CD4-positive, alpha-beta T cell treated with Interleukin-10 for 1 hour (primary cell): ENCODE measurements at regions not wholly inside any gene's neighbourhood (a gene's known extent, or its start where the extent isn't known, plus 50 kb on each side); places are given as distances from the start of the nearest gene placed in this dataset.
"Not testable (repeated sequence)": the region's sequence is repeated elsewhere in the genome, so short reads cannot be mapped to it uniquely, and the experiment has no call there.

Experiments
- DNase-seq: peaks from one replicate; pipeline ENCODE4 v3.0.0-alpha.2; 2020

DNA sequence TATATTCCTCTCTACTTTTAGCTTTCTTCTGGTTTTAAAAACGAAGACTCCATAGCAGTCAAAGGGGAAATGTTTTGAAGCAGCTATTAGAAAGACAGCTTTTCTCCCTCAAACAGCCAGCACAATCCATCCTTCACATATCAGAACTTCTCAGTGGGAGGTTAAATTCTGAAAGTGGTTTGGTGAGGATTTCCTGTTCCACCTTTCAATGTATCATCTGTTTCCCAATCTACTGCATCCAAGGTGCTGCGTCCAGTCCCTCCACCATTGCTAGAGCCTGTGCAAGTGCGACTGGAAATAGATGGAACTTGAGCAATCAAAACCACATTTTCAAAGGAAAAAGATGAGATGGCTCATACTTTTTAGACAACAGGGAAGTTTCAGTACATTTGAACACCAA is 508.3 kb upstream of the ARID1B start:
- DNase-seq, result no peak

DNA sequence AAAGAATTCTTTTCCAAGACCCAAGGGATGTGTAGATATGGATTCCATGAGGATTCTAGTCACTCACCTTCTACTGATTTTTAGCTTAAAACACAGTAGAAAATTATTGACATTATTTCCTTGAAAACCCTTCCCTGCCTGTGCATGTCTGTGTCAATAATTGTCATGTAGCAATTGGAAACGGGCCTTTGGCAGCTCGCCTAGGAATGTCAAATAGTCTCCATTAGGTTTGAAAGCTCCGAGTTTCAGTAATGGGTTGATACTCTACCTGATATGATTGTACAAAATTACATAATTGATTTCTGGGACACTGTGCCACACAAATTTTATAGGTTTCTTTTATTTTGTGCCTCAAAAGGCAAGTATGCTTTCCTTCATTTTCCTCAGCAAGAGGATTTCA is 515.2 kb upstream of the ARID1B start:
- no peak for DNase-seq

DNA sequence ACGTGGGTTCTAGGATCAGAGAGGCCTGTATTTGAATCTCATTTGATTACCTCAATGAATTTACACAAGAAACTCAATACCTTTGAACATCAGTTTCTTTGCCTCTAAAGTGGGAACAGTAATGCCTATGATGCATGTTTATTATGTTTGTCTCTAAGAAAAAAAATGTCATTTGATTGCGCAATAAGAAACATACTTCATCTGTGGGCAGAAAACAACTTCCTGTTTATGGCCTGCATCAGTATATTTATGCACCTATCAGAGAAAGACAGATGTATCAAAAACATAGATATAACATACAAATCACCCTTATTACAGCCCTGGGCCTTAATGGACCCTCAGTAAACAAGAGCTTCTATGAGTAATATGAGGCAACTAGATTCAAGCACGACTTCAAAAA is 516.4 kb upstream of the ARID1B start:
- DNase-seq, result no peak

DNA sequence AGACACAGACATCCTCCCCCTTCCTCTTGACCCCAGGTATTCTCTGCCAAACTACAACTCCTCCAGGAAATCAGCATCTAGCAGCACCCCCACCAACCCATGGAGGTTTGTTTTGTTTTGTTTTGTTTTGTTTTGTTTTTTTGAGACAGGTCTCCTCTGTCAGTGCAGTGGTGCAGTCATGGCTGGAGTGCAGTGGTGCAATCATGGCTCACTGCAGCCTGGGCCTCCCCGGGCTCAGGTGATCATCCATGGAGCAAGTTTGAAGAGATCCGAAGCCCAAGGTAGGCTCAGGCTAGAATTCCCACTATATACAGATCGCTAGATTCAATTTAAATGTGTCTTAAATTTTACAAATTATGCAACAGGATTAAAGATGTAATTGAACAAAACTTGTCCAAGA is 518.2 kb upstream of the ARID1B start:
- no peak for DNase-seq

DNA sequence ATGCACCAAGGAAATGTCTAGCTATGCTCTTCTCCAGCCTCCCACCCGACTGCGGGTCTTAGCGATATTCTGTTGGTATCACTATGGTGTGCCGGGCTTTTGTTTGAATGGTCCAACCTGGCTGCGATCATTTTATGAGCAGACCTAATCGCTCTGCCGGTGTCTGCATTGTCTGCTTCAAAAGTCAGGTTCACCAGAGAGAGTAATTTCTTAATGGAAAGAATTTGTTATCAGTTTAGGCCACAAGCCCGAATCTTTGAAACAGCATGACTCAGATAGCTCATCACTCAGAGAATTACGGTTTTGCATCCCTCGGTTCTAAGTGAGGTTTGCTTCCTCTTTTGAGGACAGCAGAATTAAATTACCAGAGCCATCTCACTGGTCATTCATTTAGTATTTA is 521.0 kb upstream of the ARID1B start:
- DNase-seq, result no peak

DNA sequence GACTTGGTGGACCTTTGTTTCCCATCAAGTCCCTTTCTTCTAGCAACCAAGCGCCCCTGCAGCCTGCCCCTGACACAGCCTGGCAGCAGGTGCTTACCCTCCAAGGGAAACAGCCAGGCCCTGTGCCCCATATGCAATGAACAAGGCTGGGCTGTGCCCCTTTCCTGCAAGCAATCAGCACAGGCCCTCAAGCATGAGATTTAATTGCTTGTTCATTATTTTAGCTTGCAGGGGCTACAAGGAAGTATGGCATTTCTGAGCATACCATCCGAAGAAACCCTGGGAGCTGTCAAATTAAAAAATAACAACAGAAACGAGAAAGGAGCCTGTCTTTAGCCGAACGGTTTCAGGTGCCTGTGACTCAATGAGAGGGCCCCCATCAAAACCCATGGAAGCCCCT is 522.9 kb upstream of the ARID1B start:
- DNase-seq, result no peak

DNA sequence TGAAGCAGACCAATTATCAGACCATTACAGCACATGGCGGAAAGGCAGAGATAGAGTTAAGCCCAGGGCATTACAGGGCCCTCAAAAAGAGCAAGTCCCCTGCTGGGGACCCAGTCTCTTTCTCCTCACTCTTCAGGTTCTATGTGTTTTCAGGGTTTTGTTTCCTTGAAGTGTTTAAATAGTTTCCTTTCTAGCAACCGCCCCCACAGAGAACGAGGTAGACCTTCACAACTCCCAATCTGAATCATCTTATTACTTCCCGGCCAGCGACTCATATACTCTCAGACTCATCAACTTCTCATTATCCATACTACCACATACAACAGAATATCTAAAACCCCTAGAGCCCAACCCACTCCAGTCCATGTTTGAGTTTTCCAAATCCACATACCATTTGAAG is 526.6 kb upstream of the ARID1B start:
- DNase-seq, result no peak

DNA sequence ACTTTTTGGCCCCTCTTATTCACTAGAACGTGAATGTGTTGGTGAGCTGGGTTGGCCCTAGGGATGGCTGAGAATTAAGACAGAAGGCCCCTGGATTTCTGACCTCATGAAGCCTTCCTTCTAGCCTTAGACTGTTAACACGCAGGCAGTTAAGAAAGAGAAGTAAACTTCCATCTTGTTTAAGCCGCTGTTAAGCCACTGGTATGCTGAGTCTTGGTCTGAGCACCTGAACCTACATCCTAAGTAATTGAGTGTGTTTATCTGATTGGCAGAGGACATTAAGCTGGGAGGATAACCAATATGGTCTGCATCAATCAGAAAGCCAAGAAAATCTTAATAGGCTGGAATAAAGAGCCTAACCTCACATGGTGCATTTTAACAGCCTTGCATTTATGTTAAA is 535.0 kb upstream of the ARID1B start:
- DNase-seq, result no peak

DNA sequence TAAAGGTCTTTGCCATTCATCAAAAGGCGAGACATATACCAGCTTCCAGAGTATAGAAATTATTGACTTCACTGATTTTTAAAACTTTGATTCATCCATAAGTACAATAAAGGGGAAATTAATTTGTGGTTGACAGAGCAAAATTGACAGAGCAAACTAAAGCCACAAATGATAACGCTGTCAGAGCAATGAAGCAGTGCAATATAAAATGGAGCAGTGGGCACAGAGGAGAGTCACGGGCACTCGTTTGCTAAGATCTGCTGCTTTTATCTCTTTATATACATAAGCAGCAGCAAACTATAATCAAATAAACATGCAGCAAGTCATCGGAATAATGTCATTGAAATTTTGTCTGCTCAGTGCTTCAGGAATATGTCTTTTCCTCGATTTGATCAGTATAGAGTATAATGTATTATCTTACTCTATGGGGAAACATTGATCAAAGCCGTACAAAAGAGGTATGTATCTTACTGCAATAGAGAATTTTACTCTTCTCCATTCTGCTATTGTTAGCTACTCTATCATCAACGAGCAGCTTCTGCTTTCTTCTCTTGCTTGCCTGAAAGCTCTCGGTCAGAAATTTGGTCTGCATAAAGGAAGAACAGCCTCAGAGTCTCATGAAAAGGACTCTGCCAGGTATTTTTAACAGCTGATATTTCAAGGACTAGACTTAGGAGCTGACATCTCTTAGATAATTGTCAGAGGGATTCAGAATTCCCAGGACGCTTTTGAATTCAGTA is 546.0 kb upstream of the ARID1B start:
- no peak for DNase-seq

DNA sequence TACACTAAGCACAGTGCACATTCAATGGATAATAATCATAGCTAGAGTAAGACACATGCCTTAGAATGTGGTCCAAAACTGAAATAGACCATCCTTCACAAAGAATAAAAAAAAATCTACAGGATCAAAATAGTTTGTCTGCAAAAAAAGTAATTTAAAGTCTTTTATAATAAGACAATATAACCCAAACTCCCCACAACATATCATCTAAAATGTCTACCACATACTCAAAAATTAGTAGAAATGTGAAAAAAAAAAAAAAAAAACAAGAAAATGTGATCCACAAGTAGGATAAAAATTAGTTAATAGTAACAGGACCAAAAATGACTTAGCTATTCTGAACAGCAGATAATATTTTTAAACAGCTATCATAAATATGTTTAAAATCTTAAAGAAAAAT is 557.2 kb upstream of the ARID1B start:
- DNase-seq, result no peak

DNA sequence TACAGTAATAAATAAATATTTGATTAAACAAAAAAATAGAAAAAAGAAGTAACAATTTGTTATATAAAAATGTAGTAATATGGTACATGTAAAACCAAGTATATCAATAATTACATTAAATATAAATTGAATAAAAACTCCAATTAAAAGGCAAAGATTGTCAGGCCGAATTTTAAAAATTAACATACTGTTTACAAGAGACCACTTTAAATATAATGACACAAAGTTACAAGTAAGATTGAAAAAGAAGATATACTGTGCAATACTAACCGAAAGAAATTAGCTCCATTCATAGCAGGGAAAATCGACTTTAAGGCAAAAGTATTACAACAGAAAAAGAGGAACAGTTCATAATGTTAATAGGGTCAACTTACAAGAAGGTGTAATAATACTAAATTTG is 571.5 kb upstream of the ARID1B start:
- DNase-seq, result no peak

DNA sequence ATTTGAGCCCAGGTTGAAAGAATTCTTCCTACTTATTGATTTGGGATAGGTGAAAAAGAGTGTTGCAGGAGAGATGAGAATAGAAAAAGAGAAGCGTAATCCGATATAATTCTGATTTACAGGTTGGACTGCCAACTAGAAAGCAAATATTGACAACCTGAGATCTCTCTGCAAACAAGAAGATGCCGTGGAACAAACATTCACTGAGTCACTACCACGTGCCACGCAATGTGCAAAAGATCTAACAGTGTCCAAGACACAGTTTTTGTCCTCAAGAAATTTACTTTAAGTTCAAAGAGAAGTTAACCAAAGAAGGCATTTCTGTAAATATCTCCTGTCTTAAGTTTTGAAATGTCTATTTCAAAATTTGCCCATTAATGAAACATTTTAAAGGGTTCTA is 578.0 kb upstream of the ARID1B start:
- DNase-seq, result no peak

DNA sequence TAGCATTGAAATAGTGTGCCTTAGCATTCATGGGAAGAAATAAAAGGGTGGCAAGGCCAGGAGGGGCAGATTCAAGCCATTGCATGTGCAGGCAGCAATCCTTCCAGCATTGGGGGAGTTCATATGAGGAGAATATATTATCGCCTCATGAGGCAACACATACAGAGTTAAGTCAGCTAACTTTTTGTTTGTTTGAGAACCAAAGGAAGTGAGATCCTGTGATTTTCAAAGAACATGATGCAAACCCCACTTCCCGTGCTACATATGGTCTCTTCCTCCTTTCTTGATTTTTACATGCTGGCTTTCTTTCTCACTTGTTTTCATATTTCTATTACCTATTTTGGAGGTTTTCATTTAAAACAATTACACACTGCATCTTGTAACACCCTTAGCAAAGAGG is 579.7 kb upstream of the ARID1B start:
- DNase-seq, result no peak

DNA sequence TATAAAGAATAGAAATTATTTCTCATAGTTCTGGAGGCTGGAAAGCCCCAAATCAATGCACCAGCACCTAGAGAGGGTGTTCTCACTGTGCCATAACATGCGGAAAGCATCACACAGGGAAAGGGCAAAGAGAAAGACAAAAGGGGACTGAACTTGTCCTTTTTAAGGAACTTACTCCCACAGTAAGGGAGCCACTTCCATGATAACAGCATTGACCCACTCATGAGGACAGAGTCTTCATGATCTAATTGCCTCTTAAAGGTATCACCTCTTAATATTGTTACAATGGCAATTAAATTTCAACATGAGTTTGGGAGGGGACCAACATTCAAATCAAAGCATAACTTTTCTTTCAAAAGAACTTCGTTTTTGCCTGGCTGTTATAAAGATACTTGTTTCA is 582.2 kb upstream of the ARID1B start:
- DNase-seq, result no peak

DNA sequence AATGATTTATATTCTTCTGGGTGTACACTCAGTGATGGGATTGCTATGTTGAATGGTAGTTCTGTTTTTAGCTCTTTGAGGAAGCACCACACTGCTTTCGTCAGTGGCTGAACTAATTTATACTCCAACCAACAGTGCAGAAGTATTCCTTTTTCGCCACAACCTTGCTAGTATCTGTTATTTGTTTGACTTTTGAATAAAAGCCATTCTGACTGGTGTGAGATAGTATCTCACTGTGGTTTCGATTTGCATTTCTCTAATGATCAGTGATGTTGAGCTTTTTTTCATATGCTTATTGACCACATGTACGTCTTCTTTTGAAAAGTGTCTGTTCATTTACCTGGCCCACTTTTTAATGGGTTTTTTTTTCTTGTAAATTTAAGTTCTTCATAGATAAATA is 583.8 kb upstream of the ARID1B start:
- peak; percentile 21 for DNase-seq

DNA sequence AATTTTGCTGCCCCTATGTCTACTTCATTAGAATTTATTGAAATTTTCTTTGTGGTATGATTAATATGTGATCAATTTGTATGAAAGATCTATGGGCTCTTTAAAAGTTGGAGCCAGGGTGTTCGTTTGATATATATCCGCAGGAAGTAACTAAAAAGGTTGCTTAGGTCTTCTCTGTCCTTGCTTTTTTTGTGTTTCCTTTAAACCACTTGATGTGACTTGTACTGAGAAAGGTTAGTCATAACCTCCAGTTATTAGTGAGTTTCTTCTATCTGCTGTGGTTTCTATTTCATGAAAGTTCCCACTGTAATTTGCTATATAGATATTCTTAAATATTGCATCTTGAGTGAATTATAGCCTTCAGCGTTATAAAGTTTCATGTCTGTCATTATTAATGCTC is 585.3 kb upstream of the ARID1B start:
- no peak for DNase-seq

DNA sequence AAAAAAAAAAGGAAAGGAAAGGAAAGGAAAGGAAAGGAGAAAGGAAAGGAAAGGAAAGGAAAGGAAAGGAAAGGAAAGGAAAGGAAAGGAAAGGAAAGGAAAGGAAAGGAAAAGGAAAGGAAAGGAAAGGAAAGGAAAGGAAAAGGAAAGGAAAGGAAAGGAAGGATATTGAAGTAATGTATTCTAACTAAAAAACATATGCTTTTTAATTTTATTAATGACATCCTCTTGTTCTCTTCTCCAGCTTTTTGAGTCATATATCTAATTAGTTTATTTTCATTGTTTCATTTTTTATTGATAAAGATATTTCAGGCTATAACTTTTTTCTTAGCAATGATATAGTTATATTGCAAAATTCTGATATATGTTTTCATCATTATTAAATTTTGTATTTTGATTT is 585.8 kb upstream of the ARID1B start:
- not testable (repeated sequence) for DNase-seq

DNA sequence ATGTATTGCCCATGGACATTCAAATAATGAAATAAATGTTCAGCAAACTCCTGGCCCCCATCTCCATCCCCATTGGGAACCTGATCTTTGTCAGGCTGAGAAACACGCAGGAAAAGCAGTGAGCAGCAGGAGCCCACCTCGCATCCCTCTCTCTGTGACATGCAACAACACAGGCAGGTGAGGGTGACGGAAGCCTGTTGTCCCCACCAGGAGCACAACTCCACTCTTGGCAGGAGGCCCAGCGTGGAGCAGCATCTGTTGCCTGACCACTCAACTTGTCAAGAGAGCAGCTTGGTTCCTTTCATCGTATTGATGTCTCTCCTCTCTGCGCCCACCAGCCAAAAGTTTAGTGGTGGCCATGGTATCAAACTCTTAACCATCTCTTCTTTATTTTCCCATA is 586.9 kb upstream of the ARID1B start:
- DNase-seq, result no peak

DNA sequence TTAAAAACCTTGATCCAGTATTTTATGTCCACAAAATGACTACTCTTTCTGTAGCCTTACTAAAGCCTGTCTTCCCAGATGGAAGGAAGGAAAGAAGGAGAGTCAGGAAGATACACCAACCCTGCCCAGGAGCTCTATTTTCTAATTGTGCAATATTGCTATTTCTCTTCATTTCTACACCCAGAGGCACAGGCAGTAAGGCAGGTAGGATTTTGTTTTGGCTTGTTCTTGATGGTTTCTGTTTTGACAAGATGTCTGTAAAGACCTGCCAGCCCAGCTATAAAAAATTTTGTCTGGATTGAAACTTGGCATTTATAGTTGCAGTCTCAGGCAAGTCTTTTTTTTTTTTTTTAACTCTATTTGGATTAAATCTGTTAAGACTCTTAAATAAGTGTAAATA is 587.5 kb upstream of the ARID1B start:
- no peak for DNase-seq

DNA sequence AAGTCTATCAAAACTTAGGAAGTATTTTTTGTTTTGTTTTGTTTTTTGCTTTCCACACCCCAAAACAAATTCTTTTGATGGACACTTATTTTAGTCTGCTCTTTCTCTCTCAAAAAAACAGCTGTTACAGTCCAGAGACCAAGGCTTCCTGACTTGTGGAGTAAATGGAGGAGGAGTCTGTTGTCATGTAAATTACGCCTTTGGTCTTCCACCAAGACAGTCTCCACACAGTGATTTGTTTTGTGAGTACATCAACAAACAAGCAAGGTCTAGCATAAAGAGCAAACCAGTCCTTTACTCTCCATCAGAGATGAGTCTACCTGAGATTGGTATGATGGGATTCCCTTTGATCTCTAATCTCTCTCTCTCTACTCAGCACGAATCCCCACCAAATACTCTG is 588.0 kb upstream of the ARID1B start:
- no peak for DNase-seq

DNA sequence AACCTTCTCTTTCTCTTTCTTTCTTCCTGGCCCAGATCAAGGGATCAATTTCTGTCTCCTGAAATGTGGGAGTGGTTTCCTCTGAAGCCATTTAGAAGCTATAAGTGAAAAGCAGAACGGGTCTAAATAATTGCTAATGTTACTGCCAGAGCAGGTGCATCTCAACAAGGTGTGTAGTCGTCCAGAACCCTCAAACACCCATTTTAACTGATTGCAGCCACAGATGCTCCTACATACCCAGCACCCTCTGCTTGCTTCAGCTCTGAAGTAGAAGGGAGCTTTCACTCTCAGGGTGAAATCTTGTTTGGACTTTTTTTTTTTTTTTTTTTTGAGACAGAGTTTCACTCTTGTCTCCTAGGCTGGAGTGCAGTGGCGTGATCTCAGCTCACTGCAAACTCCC is 592.1 kb upstream of the ARID1B start:
- no peak for DNase-seq

DNA sequence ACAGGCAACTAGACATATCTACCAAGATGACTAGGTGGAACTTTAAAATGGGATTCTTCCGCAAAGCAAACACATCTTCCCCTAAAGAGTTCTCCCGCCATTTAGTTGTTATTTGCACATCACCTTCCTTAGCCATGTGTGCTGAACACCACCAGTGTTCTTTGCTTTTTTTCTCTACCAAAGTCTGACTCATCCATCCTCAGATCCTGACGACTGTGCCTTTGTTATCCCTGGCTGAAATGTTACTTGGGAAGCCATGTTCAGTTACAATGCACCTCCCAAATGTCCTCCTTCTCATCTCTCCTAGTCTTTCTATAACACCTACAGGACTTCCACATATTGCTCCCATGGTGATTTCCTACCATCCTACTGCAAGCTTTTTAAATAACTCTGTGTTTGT is 593.5 kb upstream of the ARID1B start:
- no peak for DNase-seq

DNA sequence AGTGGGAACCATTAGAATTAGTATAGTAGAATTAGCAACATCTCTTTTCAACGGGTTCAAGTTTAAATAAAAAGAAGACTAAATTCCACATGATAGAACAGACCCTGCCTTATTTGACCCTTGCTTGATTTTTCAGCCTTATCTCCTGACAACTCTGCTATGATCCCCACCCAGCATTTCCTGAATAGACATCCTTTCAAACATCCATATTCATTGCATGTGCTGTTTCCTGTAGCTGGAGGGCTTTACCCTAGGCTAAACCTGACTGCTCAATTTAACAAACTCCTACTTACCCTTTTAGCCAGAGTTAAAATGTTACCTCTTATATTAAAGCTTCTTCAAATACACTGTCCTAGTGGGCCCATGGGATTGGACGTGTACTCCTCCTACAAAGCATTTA is 594.8 kb upstream of the ARID1B start:
- no peak for DNase-seq

DNA sequence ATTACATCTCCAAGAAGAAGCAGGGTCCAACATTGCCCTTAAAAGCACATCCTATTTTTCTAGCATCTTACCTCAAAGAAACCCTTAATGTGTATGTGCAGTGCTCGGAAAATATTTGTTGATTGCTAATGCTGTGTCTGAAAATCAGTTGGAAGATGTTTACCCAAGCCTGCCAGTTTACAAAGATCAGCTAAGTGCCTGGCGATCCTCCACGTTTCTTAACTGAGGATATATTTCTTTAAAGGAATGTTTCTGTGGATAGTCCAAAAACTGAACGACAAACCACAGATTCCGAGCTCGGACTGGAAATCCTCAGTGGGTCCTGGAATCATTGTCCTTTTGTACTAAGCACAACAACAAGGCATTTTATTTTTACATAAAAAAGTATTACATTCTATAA is 595.7 kb upstream of the ARID1B start:
- no peak for DNase-seq

DNA sequence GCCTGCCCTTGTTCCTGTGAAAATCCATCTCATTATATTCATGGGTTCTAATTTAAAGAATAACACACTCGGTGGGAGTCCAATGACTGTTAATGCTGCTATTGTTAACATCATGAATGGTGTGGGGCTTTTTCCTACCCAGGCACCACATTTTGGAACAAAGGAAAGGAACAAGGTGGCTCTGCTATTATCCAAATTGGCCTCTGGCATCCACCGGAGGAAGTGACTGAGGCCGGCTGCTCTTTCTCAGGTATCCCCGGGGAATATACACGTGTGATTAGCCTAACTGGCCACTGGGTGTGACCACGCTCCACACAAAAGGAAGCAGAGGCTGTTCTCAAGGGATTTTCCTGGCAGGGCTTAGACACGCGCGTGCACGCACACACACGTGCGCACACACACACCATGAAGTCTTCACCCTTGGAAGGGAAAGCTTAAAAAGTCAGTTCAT is 601.2 kb upstream of the ARID1B start:
- DNase-seq, result no peak

DNA sequence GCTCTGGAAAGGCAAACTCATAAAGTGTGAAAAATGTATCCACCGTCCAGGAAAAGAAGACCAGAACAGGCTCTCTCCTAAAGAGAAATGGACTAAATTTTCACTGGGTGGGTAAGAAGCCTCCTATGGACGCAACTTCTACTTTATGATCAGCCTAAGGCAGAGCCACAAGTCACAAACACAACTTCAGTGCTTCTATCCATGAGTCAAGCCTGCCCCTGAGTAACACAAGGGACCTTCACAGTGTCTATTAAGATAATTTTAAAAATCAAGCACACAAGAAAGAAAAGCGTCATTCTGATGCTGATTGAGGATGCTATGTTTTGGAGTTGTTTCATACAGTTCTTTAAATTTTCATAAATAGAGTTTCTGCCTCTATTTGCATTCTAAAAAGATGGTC is 601.7 kb upstream of the ARID1B start:
- no peak for DNase-seq
